MM.1S (cell line): ENCODE measurements at regions not wholly inside any gene's neighbourhood (a gene's known extent, or its start where the extent isn't known, plus 50 kb on each side); places are given as distances from the start of the nearest gene placed in this dataset.

Experiments
- EZH2 ChIP-seq: fragments of 300-600 bp; sonication (generic); optimal IDR thresholded peaks from 2 replicates; pipeline ENCODE3; 2017; ENCODE audit warnings: low read depth, mild to moderate bottlenecking, antibody characterized with exemption, low read length, mixed read lengths
- TF ChIP-seq, protein P1 (sequence below): fragments of 300-600 bp; sonication (generic); IDR thresholded peaks from 2 replicates; pipeline ENCODE4 v1.5.1; 2016; ENCODE audit warnings: antibody characterized with exemption, low read length, mixed read lengths

- no peak for TF ChIP-seq EZH2
- TF ChIP-seq, protein P1, sequence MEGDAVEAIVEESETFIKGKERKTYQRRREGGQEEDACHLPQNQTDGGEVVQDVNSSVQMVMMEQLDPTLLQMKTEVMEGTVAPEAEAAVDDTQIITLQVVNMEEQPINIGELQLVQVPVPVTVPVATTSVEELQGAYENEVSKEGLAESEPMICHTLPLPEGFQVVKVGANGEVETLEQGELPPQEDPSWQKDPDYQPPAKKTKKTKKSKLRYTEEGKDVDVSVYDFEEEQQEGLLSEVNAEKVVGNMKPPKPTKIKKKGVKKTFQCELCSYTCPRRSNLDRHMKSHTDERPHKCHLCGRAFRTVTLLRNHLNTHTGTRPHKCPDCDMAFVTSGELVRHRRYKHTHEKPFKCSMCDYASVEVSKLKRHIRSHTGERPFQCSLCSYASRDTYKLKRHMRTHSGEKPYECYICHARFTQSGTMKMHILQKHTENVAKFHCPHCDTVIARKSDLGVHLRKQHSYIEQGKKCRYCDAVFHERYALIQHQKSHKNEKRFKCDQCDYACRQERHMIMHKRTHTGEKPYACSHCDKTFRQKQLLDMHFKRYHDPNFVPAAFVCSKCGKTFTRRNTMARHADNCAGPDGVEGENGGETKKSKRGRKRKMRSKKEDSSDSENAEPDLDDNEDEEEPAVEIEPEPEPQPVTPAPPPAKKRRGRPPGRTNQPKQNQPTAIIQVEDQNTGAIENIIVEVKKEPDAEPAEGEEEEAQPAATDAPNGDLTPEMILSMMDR: no peak
Observed at GRCh38 chr10:130935897-130936550, 375.5 kb downstream of the TCERG1L start.
